COR-L47 (cell line): ENCODE measurements at regions not wholly inside any gene's neighbourhood (a gene's known extent, or its start where the extent isn't known, plus 50 kb on each side); places are given as distances from the start of the nearest gene placed in this dataset.
"Not testable (repeated sequence)": the region's sequence is repeated elsewhere in the genome, so short reads cannot be mapped to it uniquely, and the experiment has no call there.

Experiments used
- DNase-seq: peaks from one replicate; lab custom pipeline; 2025; lab: John Stamatoyannopoulos, UW

DNA sequence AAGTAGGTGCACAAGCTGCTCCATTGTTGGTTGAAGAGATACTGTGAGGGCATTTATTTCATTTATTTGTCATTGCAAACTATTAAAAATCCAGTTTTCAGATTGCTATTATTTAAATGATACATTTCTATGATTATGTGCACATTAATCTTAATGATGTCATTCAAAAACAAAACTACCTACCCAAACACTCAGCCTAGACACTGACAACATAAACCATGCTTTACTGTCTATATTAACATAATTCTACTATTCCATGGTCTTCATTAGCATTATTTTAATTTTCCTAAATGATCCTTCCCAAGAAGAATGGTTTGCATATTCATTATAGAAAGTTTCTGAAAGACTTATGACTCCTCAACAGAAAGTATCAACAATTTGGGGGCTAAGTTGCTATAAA is 813.0 kb upstream of the SLITRK5 start:
- DNase-seq, result no peak

DNA sequence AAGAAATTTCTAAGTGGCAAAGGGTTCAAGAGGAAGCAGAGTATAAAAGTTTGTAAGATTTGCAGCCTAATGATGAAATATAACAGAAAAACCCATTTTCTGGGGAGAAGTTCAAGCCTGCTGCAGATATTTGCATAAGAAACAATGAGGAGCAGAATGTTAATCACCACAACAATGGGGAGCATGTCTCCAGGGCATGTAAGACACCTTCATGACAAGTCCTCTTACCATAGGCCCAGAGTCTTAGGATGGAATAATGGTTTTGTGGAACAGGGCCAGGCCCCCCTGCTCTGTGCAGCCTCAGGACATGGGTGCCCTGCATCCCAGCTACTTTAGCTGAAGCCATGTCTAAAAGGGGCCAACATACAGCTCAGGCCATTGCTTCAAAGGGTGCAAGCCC is 809.0 kb upstream of the SLITRK5 start:
- no peak for DNase-seq

GRCh38 chr13:86864376-86864775 is 806.8 kb upstream of the SLITRK5 start:
- no peak for DNase-seq

GRCh38 chr13:86870444-86870843 is 800.7 kb upstream of the SLITRK5 start:
- no peak for DNase-seq

GRCh38 chr13:86877441-86877840 is 793.7 kb upstream of the SLITRK5 start:
- no peak for DNase-seq

GRCh38 chr13:86878781-86879180 is 792.4 kb upstream of the SLITRK5 start:
- DNase-seq, result no peak

- no peak for DNase-seq
These were observed 789.8 kb upstream of the SLITRK5 start for GRCh38 chr13:86881390-86881789.

GRCh38 chr13:86882107-86882506 is 789.1 kb upstream of the SLITRK5 start:
- no peak for DNase-seq

DNA sequence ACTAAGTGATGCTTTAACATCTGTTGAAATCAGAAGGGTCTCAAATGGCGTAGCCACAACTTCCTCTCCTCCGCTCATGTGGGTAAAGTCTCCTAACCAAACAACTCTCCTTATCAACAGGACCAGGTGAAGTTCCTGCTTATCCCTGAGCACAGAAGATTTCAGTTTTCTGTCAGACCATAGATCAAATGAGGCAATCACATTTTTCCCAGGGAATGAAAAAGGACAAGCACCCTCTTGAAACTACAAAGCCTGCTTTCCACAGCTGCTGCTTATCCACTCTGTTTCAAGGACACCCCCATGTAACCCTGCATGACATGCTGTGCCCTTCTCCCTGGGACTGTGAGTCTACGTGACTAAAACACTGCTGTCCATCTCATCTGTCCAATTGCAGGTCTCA is 788.3 kb upstream of the SLITRK5 start:
- no peak for DNase-seq

DNA sequence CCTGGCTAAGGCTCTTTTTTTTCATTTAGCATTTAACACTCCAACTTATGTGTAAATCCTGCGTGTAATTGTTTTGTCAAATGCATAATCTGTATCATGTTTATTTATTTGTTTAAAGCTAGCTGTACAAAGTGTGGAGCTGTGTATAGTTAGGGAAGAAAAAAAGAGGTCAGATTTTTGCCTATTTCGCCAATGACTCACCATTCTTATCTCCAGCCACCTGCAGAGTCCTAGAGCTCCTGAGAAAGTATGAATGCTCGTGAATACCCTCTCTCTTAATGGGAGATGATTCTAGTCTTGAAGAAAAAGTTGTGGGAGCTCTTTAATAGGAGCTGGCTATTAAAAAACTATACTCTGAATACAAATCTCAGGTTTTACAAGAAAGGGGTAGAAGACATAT is 778.8 kb upstream of the SLITRK5 start:
- DNase-seq, result no peak

DNA sequence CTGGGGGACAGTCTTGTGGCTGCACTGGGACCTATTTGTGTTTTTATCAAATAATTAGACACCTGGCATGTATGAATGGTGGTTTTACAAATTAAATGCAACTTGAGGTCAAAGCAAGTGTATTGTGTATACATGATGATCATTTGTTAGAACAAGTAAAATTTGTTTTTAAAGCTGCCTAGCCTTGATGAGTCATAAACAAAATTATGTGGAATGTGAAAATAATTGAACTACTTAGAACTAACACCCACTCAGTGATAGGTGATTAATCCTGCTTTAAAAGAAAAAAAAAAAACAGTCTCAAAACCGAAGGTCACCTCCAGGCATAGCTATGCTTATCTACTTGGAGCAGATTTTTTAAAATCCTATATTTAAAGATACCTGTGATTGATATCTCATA is 770.3 kb upstream of the SLITRK5 start:
- no peak for DNase-seq

GRCh38 chr13:86906127-86906874 is 764.9 kb upstream of the SLITRK5 start:
- DNase-seq, result no peak

DNA sequence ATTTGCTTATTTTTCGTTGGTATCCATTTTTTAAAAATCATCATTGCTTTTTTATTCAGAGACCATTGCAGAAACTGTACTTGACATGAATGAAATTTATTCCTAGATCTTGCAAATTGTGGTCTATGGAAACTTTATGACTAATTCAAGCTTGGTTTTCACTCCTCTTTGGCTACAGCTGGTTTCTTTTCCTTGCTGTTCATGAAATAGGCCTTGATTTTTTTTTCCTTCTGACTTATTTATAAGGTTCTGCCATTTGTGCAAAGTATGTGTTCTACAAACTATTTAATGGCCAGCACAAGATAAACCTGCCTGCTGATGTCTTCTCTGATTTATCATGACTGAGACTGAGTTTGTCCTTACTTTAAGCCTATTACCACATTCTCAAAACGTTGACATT is 764.0 kb upstream of the SLITRK5 start:
- no peak for DNase-seq

DNA sequence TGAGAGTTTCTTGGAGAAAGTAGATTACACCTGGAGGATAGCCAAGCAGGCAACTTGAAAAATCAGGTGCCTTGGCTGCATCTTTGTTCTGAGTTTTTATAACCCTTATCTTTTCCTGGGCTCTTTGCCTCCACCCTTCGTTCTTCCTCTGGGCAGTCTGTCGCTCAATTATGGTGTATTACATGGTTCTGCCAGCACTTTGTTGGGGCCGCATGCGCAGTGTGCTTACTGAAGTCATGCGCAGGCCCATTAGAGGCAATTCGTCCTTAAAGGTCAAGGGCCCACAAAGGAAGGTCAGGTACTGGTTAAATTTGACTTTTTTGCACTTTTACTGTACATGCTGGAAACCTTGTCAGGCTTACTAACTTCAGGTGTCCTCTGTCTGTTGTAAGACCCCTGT is 761.9 kb upstream of the SLITRK5 start:
- no peak for DNase-seq

- DNase-seq, result no peak
These were observed 756.4 kb upstream of the SLITRK5 start for GRCh38 chr13:86914757-86915156.

DNA sequence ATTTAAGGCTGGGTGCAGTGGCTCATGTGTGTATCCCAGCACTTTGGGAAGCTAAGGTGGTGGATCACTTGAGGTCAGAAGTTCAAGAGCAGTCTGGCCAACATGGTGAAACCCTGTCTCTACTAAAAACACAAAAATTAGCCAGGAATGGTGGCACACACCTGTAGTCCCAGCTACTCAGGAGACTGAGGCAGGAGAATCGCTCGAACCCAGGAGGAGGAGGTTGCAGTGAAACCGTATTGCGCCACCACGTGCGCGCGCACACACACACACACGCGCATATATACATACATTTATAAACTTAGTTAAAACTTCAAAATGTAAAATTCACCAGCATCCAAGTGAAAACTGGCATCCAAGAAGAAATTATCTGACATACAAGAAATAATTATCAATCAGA is 753.7 kb upstream of the SLITRK5 start:
- not testable (repeated sequence) for DNase-seq

GRCh38 chr13:86918682-86919081 is 752.5 kb upstream of the SLITRK5 start:
- DNase-seq, result no peak

DNA sequence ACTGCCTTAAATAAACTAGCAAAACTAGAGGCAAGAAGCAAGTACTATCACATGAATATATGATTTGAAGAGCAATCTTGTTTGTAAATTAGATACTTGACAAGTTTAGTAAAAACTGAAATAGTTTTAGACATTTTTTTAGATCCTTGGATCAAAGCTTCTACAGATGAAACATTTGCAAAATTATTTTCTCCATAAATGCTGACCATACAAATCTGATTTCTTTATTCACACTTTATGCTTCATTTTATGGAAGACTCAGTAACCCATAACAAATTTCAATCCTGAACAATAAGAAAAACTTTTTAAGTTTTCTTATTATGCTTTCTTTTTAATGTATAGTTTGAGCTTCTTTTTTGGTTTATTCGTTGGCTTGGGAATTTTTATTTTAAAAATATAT is 750.2 kb upstream of the SLITRK5 start:
- DNase-seq, result no peak

GRCh38 chr13:86922936-86923335 is 748.2 kb upstream of the SLITRK5 start:
- no peak for DNase-seq

DNA sequence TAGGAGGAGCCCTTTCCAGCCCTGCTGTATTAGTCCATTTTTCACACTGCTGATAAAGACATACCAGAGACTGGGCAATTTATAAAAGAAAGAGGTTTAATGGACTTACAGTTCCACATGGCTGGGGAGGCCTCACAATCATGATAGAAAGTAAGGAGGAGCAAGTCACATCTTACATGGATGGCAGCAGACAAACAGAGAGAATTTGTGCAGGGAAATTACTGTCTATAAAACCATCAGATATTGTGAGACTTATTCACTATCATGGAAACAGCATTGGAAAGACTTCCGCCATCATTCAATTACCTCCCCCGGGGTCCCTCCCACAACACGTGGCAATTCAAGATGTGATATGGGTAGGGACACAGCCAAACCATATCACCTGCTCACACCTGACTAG is 744.3 kb upstream of the SLITRK5 start:
- DNase-seq, result not testable (repeated sequence)

DNA sequence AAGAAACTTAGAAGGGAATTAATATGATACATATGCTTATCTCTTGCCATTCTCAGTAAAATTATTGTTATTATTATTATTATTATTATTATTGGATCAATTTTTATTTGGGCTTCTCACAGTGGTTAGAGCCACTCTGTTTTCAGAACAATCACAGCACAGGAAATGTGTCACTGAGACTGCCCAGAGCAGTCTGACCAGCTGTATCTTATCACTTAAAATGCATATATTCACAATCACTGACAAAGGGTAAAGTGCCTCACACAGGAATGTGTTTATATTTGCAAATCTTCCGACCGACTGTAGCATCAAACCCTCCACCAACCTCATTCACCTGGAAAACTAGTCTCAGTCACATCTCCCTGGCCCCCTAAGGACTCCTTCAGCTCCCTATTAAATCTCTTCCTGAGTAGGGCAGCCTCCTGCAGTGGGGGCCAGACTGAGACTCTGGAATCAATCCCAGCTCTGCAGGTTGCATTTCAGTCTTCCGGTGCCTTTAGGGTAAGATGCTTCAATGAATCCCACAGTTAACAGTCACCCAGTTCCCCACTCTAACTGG is 738.3 kb upstream of the SLITRK5 start:
- no peak for DNase-seq

DNA sequence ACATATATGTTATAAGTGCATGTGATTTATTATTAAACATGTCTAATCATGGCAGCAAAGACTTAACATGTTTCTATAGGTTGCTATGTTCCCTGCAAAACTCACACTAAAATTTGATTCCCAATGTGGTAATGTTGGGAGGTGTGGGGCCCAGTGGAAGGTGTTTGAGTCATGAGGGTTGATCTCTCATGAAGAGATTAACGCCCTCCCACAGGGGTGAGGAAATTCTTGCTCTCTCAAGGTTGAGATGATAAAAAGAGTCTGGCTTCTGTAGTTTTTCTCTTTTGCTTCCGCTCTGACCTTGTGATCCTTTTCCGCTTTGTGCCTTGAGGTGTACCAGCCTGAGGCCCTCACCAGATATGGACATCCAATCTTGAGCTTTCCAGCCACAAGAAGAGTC is 737.5 kb upstream of the SLITRK5 start:
- no peak for DNase-seq

DNA sequence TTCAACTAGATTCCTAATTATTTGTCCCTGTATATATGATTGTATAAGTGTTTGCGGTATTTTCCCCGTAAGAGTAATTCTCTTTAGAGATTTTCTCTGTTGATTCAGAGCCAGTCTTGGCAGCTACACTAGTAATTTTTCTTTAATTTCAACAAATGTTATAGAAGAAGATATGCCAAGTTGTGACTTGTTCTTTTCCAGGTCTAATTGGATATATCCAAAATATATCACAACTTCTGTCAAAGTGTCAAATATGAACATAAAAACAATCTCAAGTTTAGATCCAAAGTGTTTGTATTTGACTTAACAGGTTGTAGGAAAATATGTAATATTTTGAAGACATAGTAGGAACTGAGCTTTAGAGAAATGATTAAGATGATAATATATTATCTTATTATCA is 733.9 kb upstream of the SLITRK5 start:
- DNase-seq, result no peak

GRCh38 chr13:86945584-86945983 is 725.6 kb upstream of the SLITRK5 start:
- DNase-seq, result no peak
